K562 (cell line): ENCODE measurements at regions not wholly inside any gene's neighbourhood (a gene's known extent, or its start where the extent isn't known, plus 50 kb on each side); places are given as distances from the start of the nearest gene placed in this dataset.

Experiments used
- ATAC-seq: fragments of 200-7000 bp; cut with Tn5 transposase; 3 replicates; pipeline ENCODE4 v1.9.1; 2020; ENCODE audit warnings: moderate library complexity
- BruUV-seq: library from RNA; stranded (reverse); fragments of 400-500 nt; replicated peaks from 2 replicates; lab custom pipeline; 2021; lab: Mats Ljungman, UMichigan
- CTCF ChIA-PET: fragments of 300-600 bp; formaldehyde crosslinking; extraction: SDS; loops from one replicate; lab custom pipeline; 2021; ENCODE audit warnings: low intra/inter-chr PET ratio; lab: Yijun Ruan, JAX
- POLR2A ChIA-PET: fragments of 300-600, 350-650 bp; sonication (Branson Sonifier 250); formaldehyde crosslinking; extraction: SDS; loops from one replicate; lab custom pipeline; 2021; ENCODE audit warnings: antibody characterized with exemption, inconsistent platforms; lab: Yijun Ruan, JAX
- DNase-seq, 4 experiments: peaks; one replicate each; pipeline versions ENCODE4 v3.0.0 to v3.0.0-alpha.2; 2011 to 2018; ENCODE audit warnings: low spot score in 3 of 4, mixed read lengths in 3 of 4; ENCODE audit errors: extremely low read depth in 1 of 4
- FAIRE-seq: peaks from 2 replicates; lab custom pipeline; 2011; peaks lifted over from hg19 to GRCh38; lab: Jason Lieb, UNC
- H2AFZ ChIP-seq: 2 replicates; pipeline ENCODE4 v1.6.0; 2011; ENCODE audit warnings: low read depth, low read length, control low read depth, inconsistent platforms
- H3K27ac ChIP-seq: fragments of 200-600 bp; 3 replicates; pipeline ENCODE4 v1.8.0; 2011; ENCODE audit warnings: low read depth, mild to moderate bottlenecking, control low read depth, inconsistent platforms, low read length, moderate library complexity, mixed read lengths; ENCODE audit errors: extremely low read depth
- H3K27me3 ChIP-seq, 2 experiments: fragments of 300-600 bp in 1 of 2; 2 replicates in 1 of 2; 3 replicates in 1 of 2; pipeline versions ENCODE4 v1.6.0 to v1.8.0; 2011; ENCODE audit warnings: inconsistent platforms in 2 of 2, low read length in 2 of 2, mild to moderate bottlenecking in 1 of 2, mixed read lengths in 1 of 2, moderate library complexity in 1 of 2; ENCODE audit not compliant: control insufficient read depth in 2 of 2, insufficient read depth in 2 of 2
- H3K36me3 ChIP-seq: fragments of 300-600 bp; 3 replicates; pipeline ENCODE4 v1.8.0; 2011; ENCODE audit warnings: mild to moderate bottlenecking, low read length, inconsistent platforms; ENCODE audit not compliant: control insufficient read depth, insufficient read depth
- H3K4me1 ChIP-seq, 2 experiments: fragments of 200-600 bp in 1 of 2; replicated peaks in 1 of 2; 2 replicates in 1 of 2; 3 replicates in 1 of 2; pipeline versions ENCODE4 v1.5.1 to v1.8.0; 2011; ENCODE audit warnings: inconsistent platforms in 2 of 2, low read length in 2 of 2, mild to moderate bottlenecking in 1 of 2, mixed read lengths in 1 of 2, moderate library complexity in 1 of 2; ENCODE audit not compliant: control insufficient read depth in 2 of 2, insufficient read depth in 2 of 2
- H3K4me2 ChIP-seq: 2 replicates; pipeline ENCODE4 v1.6.1; 2011; ENCODE audit warnings: low read length, control low read depth, inconsistent platforms, mixed read lengths; ENCODE audit not compliant: insufficient read depth
- H3K4me3 ChIP-seq: fragments of 200-600 bp; sonication (generic), shearing (Covaris generic); 2 replicates; pipeline ENCODE4 v1.5.1; 2016; ENCODE audit warnings: control low read depth, inconsistent platforms
- H3K79me2 ChIP-seq: fragments of 200-600 bp; 3 replicates; pipeline ENCODE4 v1.8.0; 2011; ENCODE audit warnings: low read length, inconsistent platforms; ENCODE audit not compliant: control insufficient read depth, insufficient read depth
- H3K9ac ChIP-seq, 2 experiments: 2 replicates each; pipeline versions ENCODE4 v1.6.0 to v1.6.1; 2011; ENCODE audit warnings: low read depth in 2 of 2, low read length in 2 of 2, control low read depth in 1 of 2, inconsistent platforms in 1 of 2, mild to moderate bottlenecking in 1 of 2, mixed read lengths in 1 of 2; ENCODE audit not compliant: insufficient read depth in 1 of 2
- H3K9me1 ChIP-seq: one replicate; pipeline ENCODE4 v1.6.0; 2011; ENCODE audit warnings: inconsistent platforms, mild to moderate bottlenecking, low read length, moderate library complexity; ENCODE audit not compliant: control insufficient read depth, insufficient read depth
- H3K9me3 ChIP-seq: replicated peaks from 2 replicates; pipeline ENCODE4 v1.5.1; 2011; ENCODE audit warnings: low read depth, low read length, inconsistent platforms; ENCODE audit not compliant: control insufficient read depth, insufficient read depth
- H4K20me1 ChIP-seq: replicated peaks from 2 replicates; pipeline ENCODE4 v1.6.1; 2011; ENCODE audit warnings: low read length, inconsistent platforms, mixed read lengths; ENCODE audit not compliant: control insufficient read depth, insufficient read depth
- HDAC6 ChIP-seq: IDR thresholded peaks from 2 replicates; pipeline ENCODE4 v1.6.1; 2012; ENCODE audit warnings: low read depth, mild to moderate bottlenecking, control low read depth, inconsistent platforms, low read length, moderate library complexity
- MCM2 ChIP-seq: fragments of 450-650 bp; IDR thresholded peaks from 2 replicates; pipeline ENCODE4 v1.6.1; 2017; ENCODE audit warnings: low read depth, mild to moderate bottlenecking
- MCM3 ChIP-seq: fragments of 450-650 bp; IDR thresholded peaks from 2 replicates; pipeline ENCODE4 v1.6.1; 2016
- MCM5 ChIP-seq: fragments of 450-650 bp; IDR thresholded peaks from 2 replicates; pipeline ENCODE4 v1.6.1; 2016; ENCODE audit warnings: low read depth
- PURB ChIP-seq: sonication (generic); formaldehyde crosslinking; IDR thresholded peaks from 2 replicates; pipeline ENCODE4 v1.9.0; 2021; ENCODE audit warnings: low read depth, mild to moderate bottlenecking, missing genetic modification reagents
- SIRT6 ChIP-seq: IDR thresholded peaks from one replicate; pipeline ENCODE4 v1.6.1; 2012; ENCODE audit warnings: low read depth, mild to moderate bottlenecking, control low read depth, inconsistent platforms, low read length, moderate library complexity
- SMARCE1 ChIP-seq: fragments of 450-650 bp; IDR thresholded peaks from 2 replicates; pipeline ENCODE4 v1.7.1; 2016; ENCODE audit warnings: mild to moderate bottlenecking
- SREBF2 ChIP-seq: sonication (generic); formaldehyde crosslinking; IDR thresholded peaks from 2 replicates; pipeline ENCODE4 v1.4.0; 2020; ENCODE audit warnings: mild to moderate bottlenecking, missing genetic modification reagents
- SRF ChIP-seq, 2 experiments: fragments of 250-450, 450-650 bp in 1 of 2; sonication (Bioruptor Pico) in 1 of 2; sonication (generic) in 1 of 2; formaldehyde crosslinking; IDR thresholded peaks; 2 replicates each; pipeline versions ENCODE4 v1.5.0 to v1.5.1; 2020 to 2022; ENCODE audit warnings: mild to moderate bottlenecking in 1 of 2, missing genetic modification reagents in 1 of 2
- ZBTB17 ChIP-seq: fragments of 450-650 bp; formaldehyde crosslinking; IDR thresholded peaks from 2 replicates; pipeline ENCODE4 v1.4.0; 2020; ENCODE audit warnings: mild to moderate bottlenecking
- ZKSCAN1 ChIP-seq: fragments of 150-350 bp; IDR thresholded peaks from 2 replicates; pipeline ENCODE4 v1.6.1; 2016; ENCODE audit warnings: low read depth, low read length
- ZNF165 ChIP-seq: fragments of 250-450 bp; sonication (Bioruptor Pico); IDR thresholded peaks from 2 replicates; pipeline ENCODE4 v1.4.0; 2020; ENCODE audit warnings: borderline replicate concordance
- ZNF184 ChIP-seq: sonication (generic); formaldehyde crosslinking; IDR thresholded peaks from 2 replicates; pipeline ENCODE4 v1.5.0; 2020; ENCODE audit warnings: missing genetic modification reagents
- ZNF263 ChIP-seq: sonication (generic); formaldehyde crosslinking; IDR thresholded peaks from 2 replicates; pipeline ENCODE4 v1.8.0; 2022; ENCODE audit warnings: mild to moderate bottlenecking, missing genetic modification reagents, borderline replicate concordance
- ZNF41 ChIP-seq: fragments of 250-450 bp; sonication (Bioruptor Pico); conservative IDR thresholded peaks from 2 replicates; pipeline ENCODE4 v1.4.0; 2020; ENCODE audit warnings: mild to moderate bottlenecking
- ZNF707 ChIP-seq: fragments of 250-450 bp; sonication (Bioruptor Pico); conservative IDR thresholded peaks from 2 replicates; pipeline ENCODE4 v1.8.0; 2022; ENCODE audit warnings: inconsistent platforms, mild to moderate bottlenecking, moderate library complexity
- ZSCAN29 ChIP-seq: fragments of 450-650 bp; IDR thresholded peaks from 2 replicates; pipeline ENCODE4 v1.6.1; 2017
- WGBS: fragments of 100-300 bp; shearing (Covaris generic); methylation state at CpG from one replicate; pipeline ENCODE4 v1.1.6; 2016; ENCODE audit warnings: low coverage, mixed read lengths; ENCODE audit not compliant: insufficient coverage; ENCODE audit errors: missing lambda C conversion rate; 5-methylcytosine and 5-hydroxymethylcytosine counted together
- in situ Hi-C: fragments of 300-500 bp; cut with MboI; formaldehyde crosslinking; loops from 4 replicates; pipeline ENCODE4 v1.15.0; 2018; ENCODE audit warnings: inconsistent platforms, mixed read lengths
- intact Hi-C: fragments of 100-400 bp; cut with micrococcal nuclease; formaldehyde crosslinking; loops from 2 replicates; pipeline ENCODE4 v1.14.2; 2022

DNA sequence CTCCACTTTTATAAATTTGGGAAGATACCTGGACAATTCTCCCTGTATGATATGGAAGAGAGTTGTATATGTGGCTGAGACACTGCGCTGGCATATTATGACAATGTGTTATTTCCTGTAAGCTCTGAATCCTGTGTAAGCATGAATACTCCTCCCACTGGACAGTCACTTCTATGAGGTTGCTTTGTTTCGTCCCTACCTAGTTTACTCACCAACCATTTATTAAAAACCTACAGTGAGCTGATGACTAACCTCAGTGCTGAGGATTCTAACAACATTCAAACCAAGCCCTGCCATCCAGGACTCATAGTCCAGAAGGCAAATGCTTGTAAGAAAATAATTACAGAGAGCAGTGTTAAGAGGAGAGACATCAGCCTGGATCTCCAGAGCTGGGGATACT lies 1632.9 kb upstream of the TENM3 start:
- H3K4me3 ChIP-seq, result no peak overlapping the region
- H3K27me3 ChIP-seq, result no peaks in the 10 kb centered on the region
- no peaks in the 10 kb centered on the region for H3K4me1 ChIP-seq
- H3K9ac ChIP-seq, result no peak overlapping the region
- 0% methylated on average over 2 of the region's 2 CpGs for WGBS
- in situ Hi-C loops, result no loop called here
- intact Hi-C loops, result no loop called here
- H3K9me3 ChIP-seq, result no peaks in the 10 kb centered on the region
- TF ChIP-seq ZNF184 (CRISPR knock-in tag) (no peak), HDAC6 (no peak), ZKSCAN1 (no peak), MCM3 (no peak), SMARCE1 (no peak), SIRT6 (no peak), ZBTB17 (CRISPR knock-in tag) (no peak), MCM2 (no peak), SRF (CRISPR knock-in tag; IDR thresholded peaks at IDR 0.05) (no peak), SREBF2 (CRISPR knock-in tag) (no peak), ZNF165 (CRISPR knock-in tag) (no peak), ZNF41 (no peak), ZNF263 (no peak), PURB (no peak), MCM5 (no peak), ZSCAN29 (no peak), ZNF707 (CRISPR knock-in tag) (no peak)
- H3K36me3 ChIP-seq, result no peaks in the 10 kb centered on the region
- no peaks in the 10 kb centered on the region for H3K79me2 ChIP-seq
- ChIA-PET POLR2A (no interaction called here), CTCF (no interaction called here)
- FAIRE-seq, result no peak
- H3K27ac ChIP-seq, result no peak overlapping the region
- no peaks in the 10 kb centered on the region for H3K9me1 ChIP-seq
- H2AFZ ChIP-seq, result no peak overlapping the region
- no peak for DNase-seq
- ATAC-seq, result no peak
- H4K20me1 ChIP-seq, result no peaks in the 10 kb centered on the region
- no TSS peak for BruUV-seq
- H3K4me2 ChIP-seq, result no peak overlapping the region
